Panc1 (cell line): ENCODE measurements at regions not wholly inside any gene's neighbourhood (a gene's known extent, or its start where the extent isn't known, plus 50 kb on each side); places are given as distances from the start of the nearest gene placed in this dataset.

Experiments used
- ATAC-seq: fragments of 200-7000 bp; cut with Tn5 transposase; 2 replicates; pipeline ENCODE4 v1.9.1; 2020; ENCODE audit warnings: mild to moderate bottlenecking, moderate library complexity
- BruUV-seq: library from RNA; stranded (reverse); fragments of 400-500 nt; replicated peaks from 2 replicates; lab custom pipeline; 2021; lab: Mats Ljungman, UMichigan
- CTCF ChIA-PET: fragments of 300-600 bp; sonication (Branson Sonifier 250); formaldehyde crosslinking; loops from one replicate; lab custom pipeline; 2022; ENCODE audit warnings: antibody characterized with exemption; lab: Charles Lee
- POLR2A ChIA-PET: fragments of 300-600 bp; sonication (Branson Sonifier 250); formaldehyde crosslinking; loops from one replicate; lab custom pipeline; 2022; ENCODE audit warnings: antibody characterized with exemption; lab: Charles Lee
- DNase-seq: peaks from one replicate; pipeline ENCODE4 v3.0.0-alpha.2; 2010; ENCODE audit warnings: low read depth, low spot score
- H3K27ac ChIP-seq: 2 replicates; pipeline ENCODE4 v1.5.1; 2011; ENCODE audit warnings: mild to moderate bottlenecking, low read length, inconsistent platforms
- H3K27me3 ChIP-seq: fragments of 200-500 bp; sonication (Bioruptor generic); 2 replicates; pipeline ENCODE4 v1.6.0; 2014; ENCODE audit warnings: low read length, inconsistent platforms; ENCODE audit not compliant: control insufficient read depth, insufficient read depth
- H3K36me3 ChIP-seq: fragments of 200-500 bp; sonication (Bioruptor generic); 2 replicates; pipeline ENCODE4 v1.5.1; 2014; ENCODE audit warnings: inconsistent platforms, mild to moderate bottlenecking, low read length, moderate library complexity; ENCODE audit not compliant: control insufficient read depth, insufficient read depth
- H3K4me1 ChIP-seq: 2 replicates; pipeline ENCODE4 v1.5.1; 2011; ENCODE audit warnings: inconsistent platforms, mild to moderate bottlenecking, low read length, moderate library complexity; ENCODE audit not compliant: control insufficient read depth, insufficient read depth
- H3K4me3 ChIP-seq, 2 experiments: 2 replicates each; pipeline ENCODE4 v1.5.1; 2011 to 2012; ENCODE audit warnings: low read depth in 2 of 2, low read length in 2 of 2, mild to moderate bottlenecking in 2 of 2, inconsistent platforms in 1 of 2, moderate library complexity in 1 of 2
- H3K9me3 ChIP-seq: fragments of 200-500 bp; sonication (Bioruptor generic); 2 replicates; pipeline ENCODE4 v1.5.1; 2014; ENCODE audit warnings: low read depth, mild to moderate bottlenecking, inconsistent platforms, low read length, moderate library complexity; ENCODE audit not compliant: control insufficient read depth, insufficient read depth
- CTCF ChIP-seq: fragments of 450-650 bp; IDR thresholded peaks from 2 replicates; pipeline ENCODE4 v1.5.1; 2017; ENCODE audit warnings: mild to moderate bottlenecking
- POLR2AphosphoS5 ChIP-seq: IDR thresholded peaks from 2 replicates; pipeline ENCODE4 v1.6.1; 2012; ENCODE audit warnings: mild to moderate bottlenecking, low read depth, low read length, moderate library complexity
- REST ChIP-seq, 2 experiments: IDR thresholded peaks; 2 replicates each; pipeline ENCODE4 v1.6.1; 2011 to 2012; ENCODE audit warnings: low read depth in 2 of 2, control low read depth in 1 of 2, low read length in 1 of 2, mild to moderate bottlenecking in 1 of 2, moderate library complexity in 1 of 2; ENCODE audit not compliant: insufficient read depth in 1 of 2
- SIN3A ChIP-seq: IDR thresholded peaks from 2 replicates; pipeline ENCODE4 v1.6.1; 2012; ENCODE audit warnings: low read depth, mild to moderate bottlenecking, low read length, moderate library complexity, borderline replicate concordance; ENCODE audit not compliant: insufficient read depth
- TCF7L2 ChIP-seq: IDR thresholded peaks from 2 replicates; pipeline ENCODE4 v1.6.1; 2011; ENCODE audit warnings: mild to moderate bottlenecking, low read depth, low read length, inconsistent platforms
- in situ Hi-C: cut with HindIII; loops from 2 replicates; pipeline ENCODE4 v1.10.0; 2016; ENCODE audit warnings: low sequenced_read_pairs, low pct_unique_long_range_greater_than_20kb
- intact Hi-C: fragments of 100-400 bp; cut with micrococcal nuclease; formaldehyde crosslinking; loops from one replicate; pipeline ENCODE4 v1.10.0; 2022; ENCODE audit not compliant: unreplicated experiment

- no peak overlapping the region for H3K4me3 ChIP-seq
- BruUV-seq, result no TSS peak
- ATAC-seq (no peak), DNase-seq (no peak)
- ChIA-PET POLR2A (no interaction called here), CTCF (no interaction called here)
- TF ChIP-seq SIN3A, result no peak
- TF ChIP-seq CTCF, result no peak
- TF ChIP-seq REST (IDR thresholded peaks at IDR 0.05; ENCODE audit: insufficient read depth in 1 of 2, low read depth in 2 of 2, low read length in 1 of 2), result no peak
- TF ChIP-seq POLR2AphosphoS5, result no peak
- TF ChIP-seq TCF7L2, result no peak
- in situ Hi-C loops (no loop called here), intact Hi-C loops (no loop called here)
- H3K9me3 ChIP-seq, result no peaks in the 10 kb centered on the region
- H3K27me3 ChIP-seq, result peaks cover 11% of the 10 kb centered on the region; the same call in 1 of the 2 replicates
- H3K36me3 ChIP-seq, result no peaks in the 10 kb centered on the region
- no peak overlapping the region for H3K27ac ChIP-seq
- no peaks in the 10 kb centered on the region; the same call in 1 of the 2 replicates for H3K4me1 ChIP-seq
These were observed 80.7 kb downstream of the OLIG3 start for GRCh38 chr6:137413482-137413881.

- Histone ChIP-seq H3K9me3 (no peaks in the 10 kb centered on the region), H3K4me1 (no peaks in the 10 kb centered on the region; the same call in 1 of the 2 replicates), H3K27ac (no peak overlapping the region), H3K4me3 (no peak overlapping the region), H3K27me3 (peaks cover 11% of the 10 kb centered on the region; the same call in 1 of the 2 replicates), H3K36me3 (no peaks in the 10 kb centered on the region)
- no peak for TF ChIP-seq TCF7L2
- TF ChIP-seq CTCF, result no peak
- no peak for TF ChIP-seq POLR2AphosphoS5
- no peak for TF ChIP-seq REST (IDR thresholded peaks at IDR 0.05; ENCODE audit: insufficient read depth in 1 of 2, low read depth in 2 of 2, low read length in 1 of 2)
- TF ChIP-seq SIN3A, result no peak
- DNase-seq, result no peak
- CTCF ChIA-PET, result interaction anchor here (0.6 kb wide), 1 partner anchor 148 kb away, joined by 3 read pairs; no protein-coding TSS in a partner anchor
- in situ Hi-C loops (no loop called here), intact Hi-C loops (no loop called here)
- ATAC-seq, result no peak
- POLR2A ChIA-PET, result interaction anchor here (0.6 kb wide), 1 partner anchor 583 kb away, joined by 6 read pairs; no protein-coding TSS in a partner anchor
- BruUV-seq, result no TSS peak
These were observed 81.6 kb downstream of the OLIG3 start for GRCh38 chr6:137412562-137412961.
